Heart right ventricle (tissue), 16 donors: ENCODE measurements at regions not wholly inside any gene's neighbourhood (a gene's known extent, or its start where the extent isn't known, plus 50 kb on each side); places are given as distances from the start of the nearest gene placed in this dataset.

Source experiments
- ATAC-seq, 8 donors: fragments of 200-7000 bp; cut with Tn5 transposase; one replicate each; pipeline ENCODE4 v1.9.1; 2020; ENCODE audit warnings: mild to moderate bottlenecking in 8 of 8, moderate library complexity in 8 of 8, moderate number of reproducible peaks in 1 of 8
- DNase-seq, 2 donors: peaks; one replicate each; pipeline ENCODE4 v3.0.0-alpha.2; 2020
- H3K27ac ChIP-seq, 10 donors: fragments of 200-600 bp; sonication (generic) in 2 of 10; one replicate each; pipeline versions ENCODE4 v1.5.0 to v1.8.0; 2020 to 2022; ENCODE audit warnings: mild to moderate bottlenecking in 3 of 10
- H3K27me3 ChIP-seq, 7 donors: fragments of 200-600 bp; one replicate each; pipeline ENCODE4 v1.8.0; 2021 to 2022; ENCODE audit warnings: mild to moderate bottlenecking in 2 of 7
- H3K36me3 ChIP-seq, 9 donors: fragments of 200-600 bp; sonication (generic) in 1 of 9; one replicate each; pipeline versions ENCODE4 v1.5.0 to v1.8.0; 2020 to 2022; ENCODE audit warnings: mild to moderate bottlenecking in 2 of 9
- H3K4me1 ChIP-seq, 9 donors: fragments of 200-600 bp; sonication (generic) in 1 of 9; one replicate each; pipeline versions ENCODE4 v1.5.0 to v1.8.0; 2020 to 2022; ENCODE audit warnings: mild to moderate bottlenecking in 4 of 9
- H3K4me3 ChIP-seq, 10 donors: fragments of 200-600 bp; sonication (generic) in 2 of 10; one replicate each; pipeline versions ENCODE4 v1.5.0 to v1.8.0; 2020 to 2022; ENCODE audit warnings: mild to moderate bottlenecking in 7 of 10, moderate library complexity in 2 of 10
- H3K9me3 ChIP-seq, 11 donors: fragments of 200-600 bp in 10 of 11; sonication (generic) in 2 of 11; one replicate each; pipeline versions ENCODE4 v1.5.0 to v1.8.0; 2013 to 2022; ENCODE audit warnings: mild to moderate bottlenecking in 2 of 11, control low read depth in 1 of 11, moderate library complexity in 1 of 11
- CTCF ChIP-seq, 9 donors: fragments of 200-600 bp; sonication (generic) in 2 of 9; IDR thresholded peaks; one replicate each; pipeline versions ENCODE4 v1.5.0 to v1.8.0; 2021 to 2022; ENCODE audit warnings: antibody characterized with exemption in 9 of 9, mild to moderate bottlenecking in 5 of 9, moderate library complexity in 1 of 9
- WGBS, 2 donors: extraction: QIAGEN DNeasy Blood & Tissue Kit; methylation state at CpG; one replicate each; pipeline ENCODE4 v1.1.7; 2013; ENCODE audit warnings: inconsistent platforms in 1 of 2; 5-methylcytosine and 5-hydroxymethylcytosine counted together
- intact Hi-C, 10 donors: fragments of 100-400 bp; cut with DNase I; formaldehyde crosslinking; loops; one replicate each; pipeline versions ENCODE4 v1.11.1 to v1.14.2; 2022
- donor health status: Arrhythmogenic right ventricular cardiomyopathy.
- donor health status: ischemic (EF 13 %, LVEDD 7.1; RV severe dilation, severe dysfunction).
- donor health status: healthy with polysubstance abuse.
- donor health status: DM: no; HTN: yes; CAD: no.
- donor health status: DM: no; HTN: no; CAD: no.
- donor health status: ischemic (EF 25% LVEDD 6.9; RV normal size, moderate dysfunction).
- donor health status: ischemic (EF 25% LVEDD 5.7; RV mildly dilated, moderate dysfunction).
- donor health status: healthy.
- donor health status: DM: yes; HTN: yes; CAD: no.
- donor health status: Ischemic cardiomyopathy.
- donor health status: ischemic (EF 35%, LVEDD 5.7; RV mildly dilated, moderate dysfunction).
- donor health status: nonischemic (EF 11% LVEDD 7.7; RV severe dilation, severe dysfunction).
- donor health status: DM: yes; HTN: yes; CAD: no.
- donor health status: PGD.
- donor health status: ischemic (EF 29% LVEDD 5.4; RV normal size, mild dysfunction).
- donor health status: nonischemic (EF 23%, LVEDD 6.1; RV moderate dilation, normal function).

- H3K4me3 ChIP-seq = no peak overlapping the region
- DNase-seq (no peak), ATAC-seq (no peak)
- peaks cover 0 to 19% (median 3%) of the 10 kb centered on the region in 11 donors for H3K9me3 ChIP-seq
- H3K27me3 ChIP-seq = no peaks in the 10 kb centered on the region
- H3K36me3 ChIP-seq = no peaks in the 10 kb centered on the region
- no peaks in the 10 kb centered on the region for H3K4me1 ChIP-seq
- TF ChIP-seq CTCF (IDR thresholded peaks at IDR 0.05) = no peak
- intact Hi-C loops = no loop called here
- no peak overlapping the region for H3K27ac ChIP-seq
- WGBS, 2 donors = 82 to 91% methylated on average over 4 of the region's 4 CpGs
These were observed 1509.2 kb downstream of the CDH11 start for GRCh38 chr16:63612462-63613227.

DNA sequence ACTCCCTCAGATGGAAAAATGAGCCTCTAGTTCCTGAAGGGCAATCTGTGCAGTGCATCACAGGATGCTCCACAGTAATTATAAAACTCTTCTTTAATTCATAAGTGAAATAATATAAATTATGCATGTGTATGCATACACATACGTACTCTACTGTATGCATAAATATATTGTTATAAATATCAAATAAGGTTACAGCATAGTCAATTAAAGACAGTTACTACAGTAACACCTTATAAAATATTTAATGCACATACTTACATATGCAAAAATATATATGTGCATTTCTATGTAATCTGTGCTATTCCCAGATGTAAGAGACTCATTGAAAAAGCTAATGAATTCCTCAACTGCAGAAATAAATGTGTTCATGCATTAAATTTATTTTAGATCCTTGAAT lies 1515.1 kb downstream of the CDH11 start:
- ATAC-seq = no peak
- no peak overlapping the region for H3K27ac ChIP-seq
- H3K27me3 ChIP-seq = no peaks in the 10 kb centered on the region
- no peak overlapping the region for H3K4me3 ChIP-seq
- H3K9me3 ChIP-seq = peaks cover 0 to 18% (median 0%) of the 10 kb centered on the region in 11 donors
- H3K4me1 ChIP-seq = peaks cover 0 to 6% (median 0%) of the 10 kb centered on the region in 9 donors
- WGBS, 2 donors = 76 to 89% methylated on average over 1 of the region's 1 CpG
- intact Hi-C loops = no loop called here
- TF ChIP-seq CTCF (IDR thresholded peaks at IDR 0.05) = no peak
- DNase-seq = no peak
- no peaks in the 10 kb centered on the region for H3K36me3 ChIP-seq

GRCh38 chr16:63602206-63602927 lies 1519.5 kb downstream of the CDH11 start:
- Histone ChIP-seq H3K36me3 (no peaks in the 10 kb centered on the region), H3K9me3 (peaks cover 0 to 5% (median 0%) of the 10 kb centered on the region in 11 donors), H3K27me3 (no peaks in the 10 kb centered on the region), H3K4me1 (peaks cover 0 to 20% (median 0%) of the 10 kb centered on the region in 9 donors), H3K27ac (peak overlapping the region in 1 of 10 donors; percentile 36), H3K4me3 (no peak overlapping the region)
- no peak for ATAC-seq
- DNase-seq = no peak
- intact Hi-C loops = no loop called here
- no peak for TF ChIP-seq CTCF (IDR thresholded peaks at IDR 0.05)
- 67 to 74% methylated on average over 3 of the region's 3 CpGs for WGBS, 2 donors

GRCh38 chr16:63596716-63597115 lies 1525.1 kb downstream of the CDH11 start:
- ATAC-seq = peak in 1 of 8 donors; percentile 26

More at GRCh38 chr16:63596716-63597115, 1525.1 kb downstream of the CDH11 start:
- Histone ChIP-seq H3K4me1 (peaks cover 0 to 15% (median 0%) of the 10 kb centered on the region in 9 donors), H3K27me3 (no peaks in the 10 kb centered on the region), H3K4me3 (no peak overlapping the region), H3K27ac (peak overlapping the region in 1 of 10 donors; percentile 69), H3K36me3 (no peaks in the 10 kb centered on the region), H3K9me3 (no peaks in the 10 kb centered on the region)
- DNase-seq = no peak
- no peak for TF ChIP-seq CTCF (IDR thresholded peaks at IDR 0.05)
- intact Hi-C loops = no loop called here
- 48 to 55% methylated on average over 1 of the region's 1 CpG for WGBS, 2 donors
